PC-3 (cell line): ENCODE measurements at regions not wholly inside any gene's neighbourhood (a gene's known extent, or its start where the extent isn't known, plus 50 kb on each side); places are given as distances from the start of the nearest gene placed in this dataset.

Experiments
- EZH2 ChIP-seq: fragments of 300-600 bp; sonication (generic); IDR thresholded peaks from one replicate; pipeline ENCODE4 v1.6.1; 2017; ENCODE audit warnings: antibody characterized with exemption, mild to moderate bottlenecking, low read length; ENCODE audit not compliant: unreplicated experiment
- EZH2phosphoT487 ChIP-seq: fragments of 300-600 bp; sonication (generic); IDR thresholded peaks from 2 replicates; pipeline ENCODE4 v1.6.1; 2018; ENCODE audit warnings: mild to moderate bottlenecking, antibody characterized with exemption, low read length, borderline replicate concordance
- TF ChIP-seq, protein P1 (sequence below): fragments of 300-600 bp; sonication (generic); conservative IDR thresholded peaks from 2 replicates; pipeline ENCODE4 v1.5.1; 2017; ENCODE audit warnings: antibody characterized with exemption, low read depth, mild to moderate bottlenecking, low read length

GRCh38 chr2:196498962-196499361, 140.6 kb upstream of the CCDC150 start:
- TF ChIP-seq, protein P1, sequence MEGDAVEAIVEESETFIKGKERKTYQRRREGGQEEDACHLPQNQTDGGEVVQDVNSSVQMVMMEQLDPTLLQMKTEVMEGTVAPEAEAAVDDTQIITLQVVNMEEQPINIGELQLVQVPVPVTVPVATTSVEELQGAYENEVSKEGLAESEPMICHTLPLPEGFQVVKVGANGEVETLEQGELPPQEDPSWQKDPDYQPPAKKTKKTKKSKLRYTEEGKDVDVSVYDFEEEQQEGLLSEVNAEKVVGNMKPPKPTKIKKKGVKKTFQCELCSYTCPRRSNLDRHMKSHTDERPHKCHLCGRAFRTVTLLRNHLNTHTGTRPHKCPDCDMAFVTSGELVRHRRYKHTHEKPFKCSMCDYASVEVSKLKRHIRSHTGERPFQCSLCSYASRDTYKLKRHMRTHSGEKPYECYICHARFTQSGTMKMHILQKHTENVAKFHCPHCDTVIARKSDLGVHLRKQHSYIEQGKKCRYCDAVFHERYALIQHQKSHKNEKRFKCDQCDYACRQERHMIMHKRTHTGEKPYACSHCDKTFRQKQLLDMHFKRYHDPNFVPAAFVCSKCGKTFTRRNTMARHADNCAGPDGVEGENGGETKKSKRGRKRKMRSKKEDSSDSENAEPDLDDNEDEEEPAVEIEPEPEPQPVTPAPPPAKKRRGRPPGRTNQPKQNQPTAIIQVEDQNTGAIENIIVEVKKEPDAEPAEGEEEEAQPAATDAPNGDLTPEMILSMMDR: no peak
- TF ChIP-seq EZH2: no peak
- TF ChIP-seq EZH2phosphoT487: no peak
